Vagina (tissue), 2 donors: ENCODE measurements at regions not wholly inside any gene's neighbourhood (a gene's known extent, or its start where the extent isn't known, plus 50 kb on each side); places are given as distances from the start of the nearest gene placed in this dataset.

Experiments used
- DNase-seq, 2 donors: peaks; one replicate each; pipeline ENCODE4 v3.0.0-alpha.2; 2017; ENCODE audit errors: extremely low spot score in 2 of 2
- H3K27ac ChIP-seq: fragments of 200-600 bp; sonication (generic); one replicate; pipeline ENCODE4 v1.5.1; 2019
- H3K27me3 ChIP-seq: fragments of 200-600 bp; sonication (generic); one replicate; pipeline ENCODE4 v1.5.1; 2019
- H3K36me3 ChIP-seq, 2 donors: fragments of 200-600 bp; sonication (generic); one replicate each; pipeline ENCODE4 v1.5.1; 2017 to 2019
- H3K4me1 ChIP-seq: fragments of 200-600 bp; sonication (generic); one replicate; pipeline ENCODE4 v1.5.1; 2019
- H3K4me3 ChIP-seq, 2 donors: fragments of 200-600 bp; sonication (generic); 1 replicate in 1 of 2; 2 replicates in 1 of 2; pipeline ENCODE4 v1.5.1; 2016 to 2019
- H3K9me3 ChIP-seq: fragments of 200-600 bp; sonication (generic); one replicate; pipeline ENCODE4 v1.5.1; 2019
- POLR2A ChIP-seq, 2 donors: fragments of 450-650 bp; IDR thresholded peaks; one replicate each; pipeline ENCODE4 v1.6.1; 2017; ENCODE audit warnings: antibody characterized with exemption in 2 of 2, mild to moderate bottlenecking in 2 of 2, moderate library complexity in 2 of 2
- POLR2AphosphoS5 ChIP-seq, 2 donors: sonication (generic); formaldehyde crosslinking; IDR thresholded peaks; one replicate each; pipeline ENCODE4 v1.9.0; 2017; ENCODE audit warnings: antibody characterized with exemption in 2 of 2, mild to moderate bottlenecking in 2 of 2, low read depth in 1 of 2; ENCODE audit not compliant: insufficient read depth in 1 of 2
- intact Hi-C: fragments of 100-400 bp; cut with DNase I; formaldehyde crosslinking; loops from one replicate; pipeline ENCODE4 v1.15.1; 2023
- TF ChIP-seq, protein P1 (sequence below), 3 experiments: fragments of 450-650 bp in 2 of 3; fragments of 200-600 bp in 1 of 3; sonication (generic) in 1 of 3; IDR thresholded peaks; one replicate each; pipeline ENCODE4 v1.5.1; 2017 to 2019; ENCODE audit warnings: antibody characterized with exemption in 3 of 3, mild to moderate bottlenecking in 2 of 3, moderate library complexity in 2 of 3

- no peak overlapping the region for H3K4me3 ChIP-seq
- H3K4me1 ChIP-seq: peaks cover 17% of the 10 kb centered on the region
- no peaks in the 10 kb centered on the region for H3K36me3 ChIP-seq
- DNase-seq: no peak
- H3K9me3 ChIP-seq: no peaks in the 10 kb centered on the region
- TF ChIP-seq POLR2A (IDR thresholded peaks at IDR 0.05) (no peak), POLR2AphosphoS5 (IDR thresholded peaks at IDR 0.05; ENCODE audit: insufficient read depth in 1 of 2, low read depth in 1 of 2) (no peak)
- TF ChIP-seq, protein P1, sequence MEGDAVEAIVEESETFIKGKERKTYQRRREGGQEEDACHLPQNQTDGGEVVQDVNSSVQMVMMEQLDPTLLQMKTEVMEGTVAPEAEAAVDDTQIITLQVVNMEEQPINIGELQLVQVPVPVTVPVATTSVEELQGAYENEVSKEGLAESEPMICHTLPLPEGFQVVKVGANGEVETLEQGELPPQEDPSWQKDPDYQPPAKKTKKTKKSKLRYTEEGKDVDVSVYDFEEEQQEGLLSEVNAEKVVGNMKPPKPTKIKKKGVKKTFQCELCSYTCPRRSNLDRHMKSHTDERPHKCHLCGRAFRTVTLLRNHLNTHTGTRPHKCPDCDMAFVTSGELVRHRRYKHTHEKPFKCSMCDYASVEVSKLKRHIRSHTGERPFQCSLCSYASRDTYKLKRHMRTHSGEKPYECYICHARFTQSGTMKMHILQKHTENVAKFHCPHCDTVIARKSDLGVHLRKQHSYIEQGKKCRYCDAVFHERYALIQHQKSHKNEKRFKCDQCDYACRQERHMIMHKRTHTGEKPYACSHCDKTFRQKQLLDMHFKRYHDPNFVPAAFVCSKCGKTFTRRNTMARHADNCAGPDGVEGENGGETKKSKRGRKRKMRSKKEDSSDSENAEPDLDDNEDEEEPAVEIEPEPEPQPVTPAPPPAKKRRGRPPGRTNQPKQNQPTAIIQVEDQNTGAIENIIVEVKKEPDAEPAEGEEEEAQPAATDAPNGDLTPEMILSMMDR (IDR thresholded peaks at IDR 0.05): no peak
- no peaks in the 10 kb centered on the region for H3K27me3 ChIP-seq
- intact Hi-C loops: no loop called here
- H3K27ac ChIP-seq: no peak overlapping the region
Measured at GRCh38 chr10:131424836-131425491, 113.4 kb upstream of the TCERG1L start.

DNA sequence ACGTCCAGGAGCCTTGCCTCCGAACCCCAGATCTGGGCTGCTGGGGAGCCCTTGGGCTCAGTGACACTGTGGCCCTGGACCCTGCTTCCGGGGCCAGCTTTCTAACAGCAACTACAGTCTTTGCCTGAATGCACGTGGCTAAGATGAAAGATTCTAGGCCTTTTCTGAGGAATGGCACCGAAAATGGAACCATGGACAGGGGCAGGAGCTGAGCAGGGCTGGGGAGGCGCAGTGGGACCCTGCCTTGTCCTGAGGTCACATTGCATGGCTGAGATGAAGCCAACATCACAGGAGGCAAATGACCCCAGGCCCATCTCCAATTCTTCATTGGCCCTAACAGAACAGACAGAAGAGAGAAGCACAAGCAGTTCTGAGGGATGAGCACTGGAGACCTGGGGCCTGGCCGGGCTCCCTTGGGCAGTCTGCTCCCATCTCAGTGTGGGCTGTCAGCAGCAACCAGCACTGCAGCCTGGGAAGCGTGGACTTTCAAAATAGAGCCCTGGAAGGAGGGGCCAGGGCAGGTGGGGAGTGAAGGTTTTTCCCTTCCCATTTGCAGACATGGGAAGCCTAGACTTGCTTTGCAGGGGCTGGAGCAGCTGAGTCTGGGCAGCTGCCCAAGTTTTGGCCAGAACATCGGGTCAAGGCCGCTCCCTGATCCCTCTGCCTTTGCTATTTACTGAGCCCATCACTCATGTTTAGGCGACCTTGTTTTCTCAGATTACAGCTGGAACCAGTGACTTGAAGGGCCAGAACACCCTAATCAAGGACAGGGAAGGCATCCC lies 114.4 kb upstream of the TCERG1L start:
- Histone ChIP-seq H3K4me1 (peaks cover 17% of the 10 kb centered on the region), H3K36me3 (no peaks in the 10 kb centered on the region), H3K27ac (no peak overlapping the region), H3K27me3 (no peaks in the 10 kb centered on the region), H3K4me3 (no peak overlapping the region), H3K9me3 (no peaks in the 10 kb centered on the region)
- intact Hi-C loops: no loop called here
- no peak for DNase-seq
- TF ChIP-seq, protein P1 (IDR thresholded peaks at IDR 0.05): no peak
- no peak for TF ChIP-seq POLR2A (IDR thresholded peaks at IDR 0.05)
- TF ChIP-seq POLR2AphosphoS5 (IDR thresholded peaks at IDR 0.05; ENCODE audit: insufficient read depth in 1 of 2, low read depth in 1 of 2): no peak

- intact Hi-C loops: no loop called here
- H3K9me3 ChIP-seq: no peaks in the 10 kb centered on the region
- H3K27me3 ChIP-seq: no peaks in the 10 kb centered on the region
- H3K4me3 ChIP-seq: no peak overlapping the region
- DNase-seq: no peak
- H3K4me1 ChIP-seq: peaks cover 17% of the 10 kb centered on the region
- H3K36me3 ChIP-seq: no peaks in the 10 kb centered on the region
- TF ChIP-seq POLR2A (IDR thresholded peaks at IDR 0.05) (no peak), POLR2AphosphoS5 (IDR thresholded peaks at IDR 0.05; ENCODE audit: insufficient read depth in 1 of 2, low read depth in 1 of 2) (no peak)
- TF ChIP-seq, protein P1 (IDR thresholded peaks at IDR 0.05): no peak
- H3K27ac ChIP-seq: no peak overlapping the region
Measured at GRCh38 chr10:131426534-131426898, 115.0 kb upstream of the TCERG1L start.

DNA sequence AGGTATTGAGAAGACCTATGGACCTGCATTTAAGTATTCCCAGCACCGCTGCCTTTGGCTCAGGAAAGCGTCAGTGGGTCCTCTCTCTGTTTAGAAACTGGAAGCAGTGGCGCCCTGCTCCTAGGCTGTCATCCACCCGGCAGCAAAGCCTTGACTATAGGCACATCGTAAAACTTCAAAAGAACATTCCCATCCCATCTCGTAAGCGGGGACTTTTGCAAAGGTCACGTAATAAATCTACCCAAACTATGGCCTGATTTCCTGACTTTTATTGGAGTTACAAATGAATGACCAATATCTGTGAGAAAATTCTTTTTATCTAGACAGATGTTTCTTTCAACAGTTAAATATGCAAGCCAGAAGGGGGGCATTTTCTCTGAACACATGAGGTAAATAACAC lies 115.8 kb upstream of the TCERG1L start:
- Histone ChIP-seq H3K9me3 (no peaks in the 10 kb centered on the region), H3K27me3 (no peaks in the 10 kb centered on the region), H3K4me1 (peaks cover 17% of the 10 kb centered on the region), H3K36me3 (no peaks in the 10 kb centered on the region), H3K27ac (no peak overlapping the region), H3K4me3 (no peak overlapping the region)
- no peak for DNase-seq
- intact Hi-C loops: no loop called here
- TF ChIP-seq POLR2A (IDR thresholded peaks at IDR 0.05): no peak
- no peak for TF ChIP-seq POLR2AphosphoS5 (IDR thresholded peaks at IDR 0.05; ENCODE audit: insufficient read depth in 1 of 2, low read depth in 1 of 2)
- TF ChIP-seq, protein P1 (IDR thresholded peaks at IDR 0.05): no peak

GRCh38 chr10:131427901-131428300 lies 116.4 kb upstream of the TCERG1L start:
- H3K27me3 ChIP-seq: no peaks in the 10 kb centered on the region
- H3K27ac ChIP-seq: no peak overlapping the region
- no peaks in the 10 kb centered on the region for H3K36me3 ChIP-seq
- no peaks in the 10 kb centered on the region for H3K9me3 ChIP-seq
- TF ChIP-seq, protein P1 (IDR thresholded peaks at IDR 0.05): no peak
- TF ChIP-seq POLR2A (IDR thresholded peaks at IDR 0.05) (no peak), POLR2AphosphoS5 (IDR thresholded peaks at IDR 0.05; ENCODE audit: insufficient read depth in 1 of 2, low read depth in 1 of 2) (no peak)
- H3K4me1 ChIP-seq: peaks cover 17% of the 10 kb centered on the region
- intact Hi-C loops: no loop called here
- no peak for DNase-seq
- H3K4me3 ChIP-seq: no peak overlapping the region
